ENCODE measurements at regions not wholly inside any gene's neighbourhood (a gene's known extent, or its start where the extent isn't known, plus 50 kb on each side); places are given as distances from the start of the nearest gene placed in this dataset.

- intact Hi-C loops (cut with DNase I) = no loop called here
- no peak overlapping the region for H3K27ac ChIP-seq
- H3K9me3 ChIP-seq = no peaks in the 10 kb centered on the region
- H3K4me1 ChIP-seq = no peaks in the 10 kb centered on the region
- H3K4me3 ChIP-seq = no peak overlapping the region
- no peak for DNase-seq (ENCODE audit: low spot score in 2 of 2)
- no peaks in the 10 kb centered on the region for H3K27me3 ChIP-seq
- TF ChIP-seq CTCF (IDR thresholded peaks at IDR 0.05) = no peak
- no peaks in the 10 kb centered on the region for H3K36me3 ChIP-seq
Observed at GRCh38 chr7:89773611-89774010, 380.7 kb upstream of the STEAP1 start.

GRCh38 chr7:89775459-89775858 is 378.8 kb upstream of the STEAP1 start:
- Histone ChIP-seq H3K36me3 (no peaks in the 10 kb centered on the region), H3K27ac (no peak overlapping the region), H3K4me3 (no peak overlapping the region), H3K9me3 (no peaks in the 10 kb centered on the region), H3K4me1 (no peaks in the 10 kb centered on the region), H3K27me3 (no peaks in the 10 kb centered on the region)
- intact Hi-C loops (cut with DNase I) = no loop called here
- TF ChIP-seq CTCF (IDR thresholded peaks at IDR 0.05) = no peak
- DNase-seq (ENCODE audit: low spot score in 2 of 2) = no peak

- Histone ChIP-seq H3K4me1 (no peaks in the 10 kb centered on the region), H3K27ac (no peak overlapping the region), H3K4me3 (no peak overlapping the region), H3K9me3 (no peaks in the 10 kb centered on the region), H3K27me3 (no peaks in the 10 kb centered on the region), H3K36me3 (no peaks in the 10 kb centered on the region)
- no peak for DNase-seq (ENCODE audit: low spot score in 2 of 2)
- no peak for TF ChIP-seq CTCF (IDR thresholded peaks at IDR 0.05)
- intact Hi-C loops (cut with DNase I) = no loop called here
Observed at GRCh38 chr7:89776980-89777379, 377.3 kb upstream of the STEAP1 start.

- no peaks in the 10 kb centered on the region for H3K27me3 ChIP-seq
- H3K36me3 ChIP-seq = no peaks in the 10 kb centered on the region
- intact Hi-C loops (cut with DNase I) = no loop called here
- no peaks in the 10 kb centered on the region for H3K4me1 ChIP-seq
- H3K4me3 ChIP-seq = no peak overlapping the region
- no peaks in the 10 kb centered on the region for H3K9me3 ChIP-seq
- TF ChIP-seq CTCF (IDR thresholded peaks at IDR 0.05) = no peak
- no peak for DNase-seq (ENCODE audit: low spot score in 2 of 2)
- H3K27ac ChIP-seq = no peak overlapping the region
Observed at GRCh38 chr7:89777499-89777898, 376.8 kb upstream of the STEAP1 start.

- H3K4me1 ChIP-seq = no peaks in the 10 kb centered on the region
- no peak for TF ChIP-seq CTCF (IDR thresholded peaks at IDR 0.05)
- intact Hi-C loops (cut with DNase I) = no loop called here
- no peak overlapping the region for H3K4me3 ChIP-seq
- H3K27me3 ChIP-seq = no peaks in the 10 kb centered on the region
- H3K9me3 ChIP-seq = no peaks in the 10 kb centered on the region
- H3K36me3 ChIP-seq = no peaks in the 10 kb centered on the region
- H3K27ac ChIP-seq = no peak overlapping the region
- DNase-seq (ENCODE audit: low spot score in 2 of 2) = no peak
Observed at GRCh38 chr7:89780291-89780690, 374.0 kb upstream of the STEAP1 start.

- TF ChIP-seq CTCF (IDR thresholded peaks at IDR 0.05) = no peak
- no peaks in the 10 kb centered on the region for H3K36me3 ChIP-seq
- DNase-seq (ENCODE audit: low spot score in 2 of 2) = no peak
- intact Hi-C loops (cut with DNase I) = no loop called here
- no peak overlapping the region for H3K4me3 ChIP-seq
- H3K4me1 ChIP-seq = no peaks in the 10 kb centered on the region
- no peaks in the 10 kb centered on the region for H3K9me3 ChIP-seq
- H3K27me3 ChIP-seq = no peaks in the 10 kb centered on the region
- no peak overlapping the region for H3K27ac ChIP-seq
Observed at GRCh38 chr7:89796481-89796880, 357.8 kb upstream of the STEAP1 start.

Data from ascending aorta (tissue), 2 donors.